GM06990 (cell line): ENCODE measurements at regions not wholly inside any gene's neighbourhood (a gene's known extent, or its start where the extent isn't known, plus 50 kb on each side); places are given as distances from the start of the nearest gene placed in this dataset.

Source experiments
- DNase-seq: peaks from one replicate; pipeline ENCODE4 v3.0.0-alpha.2; 2011; ENCODE audit not compliant: insufficient read length; ENCODE audit errors: extremely low read depth
- H3K27me3 ChIP-seq: replicated peaks from 2 replicates; pipeline ENCODE4 v1.6.0; 2011; ENCODE audit warnings: low read length; ENCODE audit not compliant: control insufficient read depth, insufficient read depth
- H3K36me3 ChIP-seq: 2 replicates; pipeline ENCODE4 v1.5.1; 2011; ENCODE audit warnings: low read length; ENCODE audit not compliant: control insufficient read depth, insufficient read depth
- H3K4me3 ChIP-seq: replicated peaks from 2 replicates; pipeline ENCODE4 v1.5.1; 2011; ENCODE audit warnings: low read depth, mild to moderate bottlenecking, control low read depth, low read length
- CTCF ChIP-seq: IDR thresholded peaks from 2 replicates; pipeline ENCODE4 v1.5.1; 2011; ENCODE audit warnings: low read length, control low read depth, mild to moderate bottlenecking, inconsistent platforms; ENCODE audit not compliant: insufficient read depth, poor library complexity, severe bottlenecking

GRCh38 chr9:119836036-119836435, 466.8 kb upstream of the BRINP1 start:
- TF ChIP-seq CTCF = no peak
- Histone ChIP-seq H3K27me3 (no peaks in the 10 kb centered on the region), H3K4me3 (no peak overlapping the region), H3K36me3 (no peaks in the 10 kb centered on the region)
- DNase-seq = no peak

GRCh38 chr9:119834064-119834620, 464.9 kb upstream of the BRINP1 start:
- Histone ChIP-seq H3K36me3 (no peaks in the 10 kb centered on the region), H3K4me3 (no peak overlapping the region), H3K27me3 (no peaks in the 10 kb centered on the region)
- TF ChIP-seq CTCF = no peak
- no peak for DNase-seq

- H3K27me3 ChIP-seq = no peaks in the 10 kb centered on the region
- no peak for DNase-seq
- TF ChIP-seq CTCF = no peak
- no peak overlapping the region for H3K4me3 ChIP-seq
- H3K36me3 ChIP-seq = no peaks in the 10 kb centered on the region
These were observed 462.1 kb upstream of the BRINP1 start for GRCh38 chr9:119831309-119831708.

- H3K27me3 ChIP-seq = no peaks in the 10 kb centered on the region; the same call in 1 of the 2 replicates
- TF ChIP-seq CTCF = no peak
These were observed 460.5 kb upstream of the BRINP1 start for GRCh38 chr9:119829748-119830147.

GRCh38 chr9:119829186-119829585, 460.0 kb upstream of the BRINP1 start:
- Histone ChIP-seq H3K36me3 (no peaks in the 10 kb centered on the region), H3K4me3 (no peak overlapping the region), H3K27me3 (no peaks in the 10 kb centered on the region; the same call in 1 of the 2 replicates)
- no peak for DNase-seq
- TF ChIP-seq CTCF = no peak

More at GRCh38 chr9:119829748-119830147, 460.5 kb upstream of the BRINP1 start:
- Histone ChIP-seq H3K4me3 (no peak overlapping the region), H3K36me3 (no peaks in the 10 kb centered on the region)
- DNase-seq = no peak

- no peak for TF ChIP-seq CTCF
- no peak for DNase-seq
- Histone ChIP-seq H3K36me3 (no peaks in the 10 kb centered on the region), H3K4me3 (no peak overlapping the region), H3K27me3 (no peaks in the 10 kb centered on the region; the same call in 1 of the 2 replicates)
These were observed 458.3 kb upstream of the BRINP1 start for GRCh38 chr9:119827526-119827925.
